Neural crest cell (in vitro differentiated cells): ENCODE measurements at regions not wholly inside any gene's neighbourhood (a gene's known extent, or its start where the extent isn't known, plus 50 kb on each side); places are given as distances from the start of the nearest gene placed in this dataset.
"Not testable (repeated sequence)": the region's sequence is repeated elsewhere in the genome, so short reads cannot be mapped to it uniquely, and the experiment has no call there.

Experiments
- DNase-seq: peaks from one replicate; pipeline ENCODE4 v3.0.0; 2021; ENCODE audit warnings: low read depth, mixed read lengths, low spot score
- H3K27ac Mint-ChIP-seq: one replicate; pipeline ENCODE4 v1.8.0; 2021; ENCODE audit warnings: mild to moderate bottlenecking, mixed read lengths; ENCODE audit not compliant: unreplicated experiment
- H3K27me3 Mint-ChIP-seq: 2 replicates; pipeline ENCODE4 v1.8.0; 2021; ENCODE audit warnings: low read depth, mild to moderate bottlenecking, mixed read lengths
- H3K36me3 Mint-ChIP-seq: 2 replicates; pipeline ENCODE4 v1.8.0; 2021; ENCODE audit warnings: low read depth, mild to moderate bottlenecking, mixed read lengths
- H3K4me1 Mint-ChIP-seq: 2 replicates; pipeline ENCODE4 v1.8.0; 2021; ENCODE audit warnings: mixed read lengths
- H3K4me3 Mint-ChIP-seq: one replicate; pipeline ENCODE4 v1.8.0; 2021; ENCODE audit warnings: mild to moderate bottlenecking, mixed read lengths
- H3K9me3 Mint-ChIP-seq: 2 replicates; pipeline ENCODE4 v1.8.0; 2021; ENCODE audit warnings: mixed read lengths
- CTCF ChIP-seq: fragments of 200-600 bp; sonication (generic); conservative IDR thresholded peaks from 2 replicates; pipeline ENCODE4 v1.5.0; 2021; ENCODE audit warnings: antibody characterized with exemption, mild to moderate bottlenecking

- no peaks in the 10 kb centered on the region for H3K9me3 Mint-ChIP-seq
- TF ChIP-seq CTCF: no peak
- no peaks in the 10 kb centered on the region for H3K4me1 Mint-ChIP-seq
- H3K4me3 Mint-ChIP-seq: no peak overlapping the region
- no peaks in the 10 kb centered on the region for H3K27me3 Mint-ChIP-seq
- H3K36me3 Mint-ChIP-seq: no peaks in the 10 kb centered on the region
- DNase-seq: no peak
- H3K27ac Mint-ChIP-seq: no peak overlapping the region
Observed at GRCh38 chr4:129278868-129279267, 182.9 kb downstream of the C4orf33 start.

- H3K4me1 Mint-ChIP-seq: no peaks in the 10 kb centered on the region
- no peak overlapping the region for H3K27ac Mint-ChIP-seq
- no peak for TF ChIP-seq CTCF
- no peak overlapping the region for H3K4me3 Mint-ChIP-seq
- no peaks in the 10 kb centered on the region for H3K27me3 Mint-ChIP-seq
- no peak for DNase-seq
- no peaks in the 10 kb centered on the region for H3K9me3 Mint-ChIP-seq
- H3K36me3 Mint-ChIP-seq: no peaks in the 10 kb centered on the region
Observed at GRCh38 chr4:129282293-129282692, 186.3 kb downstream of the C4orf33 start.

GRCh38 chr4:129292194-129292593 lies 196.2 kb downstream of the C4orf33 start:
- not testable (repeated sequence) for H3K27me3 Mint-ChIP-seq, H3K4me1 Mint-ChIP-seq, H3K9me3 Mint-ChIP-seq, H3K27ac Mint-ChIP-seq, DNase-seq, H3K4me3 Mint-ChIP-seq, H3K36me3 Mint-ChIP-seq

- TF ChIP-seq CTCF: no peak
- Mint-ChIP-seq H3K27ac (no peak overlapping the region), H3K9me3 (peaks cover 9% of the 10 kb centered on the region), H3K4me1 (no peaks in the 10 kb centered on the region), H3K4me3 (no peak overlapping the region), H3K27me3 (no peaks in the 10 kb centered on the region), H3K36me3 (no peaks in the 10 kb centered on the region)
- no peak for DNase-seq
Observed at GRCh38 chr4:129314781-129315180, 218.8 kb downstream of the C4orf33 start.

- no peak for TF ChIP-seq CTCF
- H3K4me1 Mint-ChIP-seq: peaks cover 5% of the 10 kb centered on the region
- DNase-seq: no peak
- no peaks in the 10 kb centered on the region for H3K9me3 Mint-ChIP-seq
- peaks cover 7% of the 10 kb centered on the region for H3K27me3 Mint-ChIP-seq
- H3K36me3 Mint-ChIP-seq: no peaks in the 10 kb centered on the region
- H3K4me3 Mint-ChIP-seq: no peak overlapping the region
- H3K27ac Mint-ChIP-seq: no peak overlapping the region
Observed at GRCh38 chr4:129322920-129323319, 227.0 kb downstream of the C4orf33 start.

GRCh38 chr4:129323658-129324057 lies 227.7 kb downstream of the C4orf33 start:
- H3K36me3 Mint-ChIP-seq: no peaks in the 10 kb centered on the region

More at GRCh38 chr4:129323658-129324057, 227.7 kb downstream of the C4orf33 start:
- Mint-ChIP-seq H3K4me1 (peaks cover 5% of the 10 kb centered on the region), H3K27ac (no peak overlapping the region), H3K27me3 (peaks cover 7% of the 10 kb centered on the region), H3K4me3 (no peak overlapping the region), H3K9me3 (no peaks in the 10 kb centered on the region)
- no peak for DNase-seq
- no peak for TF ChIP-seq CTCF
